ENCODE measurements at regions not wholly inside any gene's neighbourhood (a gene's known extent, or its start where the extent isn't known, plus 50 kb on each side); places are given as distances from the start of the nearest gene placed in this dataset.

- H3K14ac ChIP-seq (ENCODE audit: low read length in 2 of 2), result no peak overlapping the region
- no peaks in the 10 kb centered on the region for H3K4me1 ChIP-seq (ENCODE audit: control insufficient read depth, insufficient read depth, low read depth, low read length)
- no peak overlapping the region for H4K8ac ChIP-seq (ENCODE audit: low read length)
- H4K91ac ChIP-seq (ENCODE audit: low read length), result no peak overlapping the region
- H3K27me3 ChIP-seq (ENCODE audit: control insufficient read depth in 1 of 2, insufficient read depth in 1 of 2, low read length in 2 of 2), result no peaks in the 10 kb centered on the region
- no peak overlapping the region for H3K23ac ChIP-seq (ENCODE audit: low read length in 2 of 2)
- no peak overlapping the region for H3K4me2 ChIP-seq (ENCODE audit: low read length, poor library complexity, severe bottlenecking)
- H3K36me3 ChIP-seq (ENCODE audit: control insufficient read depth in 1 of 2, insufficient read depth in 2 of 2, low read depth in 1 of 2, low read length in 2 of 2), result no peaks in the 10 kb centered on the region
- peaks cover 37% of the 10 kb centered on the region for H3K9me3 ChIP-seq (ENCODE audit: control insufficient read depth, low read length)
- 83% methylated on average over 2 of the region's 2 CpGs for WGBS
- H3K27ac ChIP-seq (ENCODE audit: low read length, poor library complexity, severe bottlenecking), result no peak overlapping the region
- no peak overlapping the region for H3K18ac ChIP-seq (ENCODE audit: low read depth in 1 of 2, low read length in 2 of 2)
- no peak overlapping the region for H2AK5ac ChIP-seq (ENCODE audit: low read length, severe bottlenecking)
- H2BK12ac ChIP-seq (ENCODE audit: low read length in 2 of 2), result no peak overlapping the region
- H2BK5ac ChIP-seq (ENCODE audit: low read depth, low read length, poor library complexity, severe bottlenecking), result no peak overlapping the region
- DNase-seq, result no peak
- H2BK120ac ChIP-seq (ENCODE audit: low read depth, low read length), result no peak overlapping the region
- no peaks in the 10 kb centered on the region for H3K79me1 ChIP-seq (replicated peaks; ENCODE audit: low read length, poor library complexity, severe bottlenecking)
- H2AFZ ChIP-seq (ENCODE audit: low read depth, low read length), result no peak overlapping the region
- no peak overlapping the region for H3K9ac ChIP-seq (ENCODE audit: low read length)
- no peak overlapping the region for H3K4me3 ChIP-seq (ENCODE audit: insufficient read depth in 1 of 2, low read depth in 1 of 2, low read length in 2 of 2)
- H2BK15ac ChIP-seq (ENCODE audit: low read depth, poor library complexity, severe bottlenecking), result no peak overlapping the region
- H3K4ac ChIP-seq (ENCODE audit: low read depth in 1 of 2, low read length in 2 of 2), result no peak overlapping the region
Observed at GRCh38 chr6:22779062-22779461, 209.7 kb downstream of the HDGFL1 start.

- 70% methylated on average over 4 of the region's 4 CpGs for WGBS
- H3K4me1 ChIP-seq (ENCODE audit: control insufficient read depth, insufficient read depth, low read depth, low read length), result peaks cover 2% of the 10 kb centered on the region
- no peak overlapping the region for H2BK15ac ChIP-seq (ENCODE audit: low read depth, poor library complexity, severe bottlenecking)
- H3K27me3 ChIP-seq (ENCODE audit: control insufficient read depth in 1 of 2, insufficient read depth in 1 of 2, low read length in 2 of 2), result no peaks in the 10 kb centered on the region
- H4K91ac ChIP-seq (ENCODE audit: low read length), result no peak overlapping the region
- no peak for DNase-seq
- H3K14ac ChIP-seq (ENCODE audit: low read length in 2 of 2), result no peak overlapping the region
- H3K4me2 ChIP-seq (ENCODE audit: low read length, poor library complexity, severe bottlenecking), result no peak overlapping the region
- H3K27ac ChIP-seq (ENCODE audit: low read length, poor library complexity, severe bottlenecking), result no peak overlapping the region
- peaks cover 15% of the 10 kb centered on the region for H3K9me3 ChIP-seq (ENCODE audit: control insufficient read depth, low read length)
- no peak overlapping the region for H3K23ac ChIP-seq (ENCODE audit: low read length in 2 of 2)
- H3K4ac ChIP-seq (ENCODE audit: low read depth in 1 of 2, low read length in 2 of 2), result no peak overlapping the region
- no peaks in the 10 kb centered on the region for H3K79me1 ChIP-seq (replicated peaks; ENCODE audit: low read length, poor library complexity, severe bottlenecking)
- H3K4me3 ChIP-seq (ENCODE audit: insufficient read depth in 1 of 2, low read depth in 1 of 2, low read length in 2 of 2), result no peak overlapping the region
- H2BK5ac ChIP-seq (ENCODE audit: low read depth, low read length, poor library complexity, severe bottlenecking), result no peak overlapping the region
- H2BK120ac ChIP-seq (ENCODE audit: low read depth, low read length), result no peak overlapping the region
- H3K18ac ChIP-seq (ENCODE audit: low read depth in 1 of 2, low read length in 2 of 2), result no peak overlapping the region
- H3K9ac ChIP-seq (ENCODE audit: low read length), result no peak overlapping the region
- no peaks in the 10 kb centered on the region for H3K36me3 ChIP-seq (ENCODE audit: control insufficient read depth in 1 of 2, insufficient read depth in 2 of 2, low read depth in 1 of 2, low read length in 2 of 2)
- no peak overlapping the region for H2BK12ac ChIP-seq (ENCODE audit: low read length in 2 of 2)
- H2AFZ ChIP-seq (ENCODE audit: low read depth, low read length), result no peak overlapping the region
- H2AK5ac ChIP-seq (ENCODE audit: low read length, severe bottlenecking), result no peak overlapping the region
- no peak overlapping the region for H4K8ac ChIP-seq (ENCODE audit: low read length)
Observed at GRCh38 chr6:22783931-22784330, 214.6 kb downstream of the HDGFL1 start.

- Histone ChIP-seq H4K91ac (ENCODE audit: low read length) (no peak overlapping the region), H3K27ac (ENCODE audit: low read length, poor library complexity, severe bottlenecking) (no peak overlapping the region), H3K9ac (ENCODE audit: low read length) (no peak overlapping the region), H3K27me3 (ENCODE audit: control insufficient read depth in 1 of 2, insufficient read depth in 1 of 2, low read length in 2 of 2) (no peaks in the 10 kb centered on the region), H3K23ac (ENCODE audit: low read length in 2 of 2) (no peak overlapping the region), H2BK12ac (ENCODE audit: low read length in 2 of 2) (no peak overlapping the region), H3K36me3 (ENCODE audit: control insufficient read depth in 1 of 2, insufficient read depth in 2 of 2, low read depth in 1 of 2, low read length in 2 of 2) (no peaks in the 10 kb centered on the region), H3K79me1 (replicated peaks; ENCODE audit: low read length, poor library complexity, severe bottlenecking) (no peaks in the 10 kb centered on the region), H3K14ac (ENCODE audit: low read length in 2 of 2) (no peak overlapping the region), H2AFZ (ENCODE audit: low read depth, low read length) (peak overlapping the region; percentile 81), H2BK5ac (ENCODE audit: low read depth, low read length, poor library complexity, severe bottlenecking) (no peak overlapping the region), H2AK5ac (ENCODE audit: low read length, severe bottlenecking) (no peak overlapping the region), H4K8ac (ENCODE audit: low read length) (no peak overlapping the region), H3K4me1 (ENCODE audit: control insufficient read depth, insufficient read depth, low read depth, low read length) (peaks cover 2% of the 10 kb centered on the region), H2BK120ac (ENCODE audit: low read depth, low read length) (no peak overlapping the region), H3K4me2 (ENCODE audit: low read length, poor library complexity, severe bottlenecking) (no peak overlapping the region), H2BK15ac (ENCODE audit: low read depth, poor library complexity, severe bottlenecking) (no peak overlapping the region), H3K9me3 (ENCODE audit: control insufficient read depth, low read length) (peaks cover 10% of the 10 kb centered on the region), H3K4ac (ENCODE audit: low read depth in 1 of 2, low read length in 2 of 2) (no peak overlapping the region), H3K4me3 (ENCODE audit: insufficient read depth in 1 of 2, low read depth in 1 of 2, low read length in 2 of 2) (no peak overlapping the region), H3K18ac (ENCODE audit: low read depth in 1 of 2, low read length in 2 of 2) (peak overlapping the region in 1 of 2 experiments; percentile 57)
- WGBS, result 91% methylated on average over 8 of the region's 12 CpGs
- DNase-seq, result no peak
Observed at GRCh38 chr6:22784601-22785410, 215.4 kb downstream of the HDGFL1 start.

GRCh38 chr6:22788038-22788437, 218.7 kb downstream of the HDGFL1 start:
- H3K4me3 ChIP-seq (ENCODE audit: insufficient read depth in 1 of 2, low read depth in 1 of 2, low read length in 2 of 2), result no peak overlapping the region
- no peaks in the 10 kb centered on the region for H3K27me3 ChIP-seq (ENCODE audit: control insufficient read depth in 1 of 2, insufficient read depth in 1 of 2, low read length in 2 of 2)
- H3K27ac ChIP-seq (ENCODE audit: low read length, poor library complexity, severe bottlenecking), result no peak overlapping the region
- H2BK12ac ChIP-seq (ENCODE audit: low read length in 2 of 2), result no peak overlapping the region
- no peak overlapping the region for H3K4me2 ChIP-seq (ENCODE audit: low read length, poor library complexity, severe bottlenecking)
- no peak overlapping the region for H3K18ac ChIP-seq (ENCODE audit: low read depth in 1 of 2, low read length in 2 of 2)
- H3K14ac ChIP-seq (ENCODE audit: low read length in 2 of 2), result no peak overlapping the region
- H3K23ac ChIP-seq (ENCODE audit: low read length in 2 of 2), result no peak overlapping the region
- H4K91ac ChIP-seq (ENCODE audit: low read length), result no peak overlapping the region
- H3K9ac ChIP-seq (ENCODE audit: low read length), result no peak overlapping the region
- H3K4me1 ChIP-seq (ENCODE audit: control insufficient read depth, insufficient read depth, low read depth, low read length), result peaks cover 2% of the 10 kb centered on the region
- no peak for DNase-seq
- H3K9me3 ChIP-seq (ENCODE audit: control insufficient read depth, low read length), result peaks cover 7% of the 10 kb centered on the region
- no peak overlapping the region for H2BK15ac ChIP-seq (ENCODE audit: low read depth, poor library complexity, severe bottlenecking)
- no peaks in the 10 kb centered on the region for H3K36me3 ChIP-seq (ENCODE audit: control insufficient read depth in 1 of 2, insufficient read depth in 2 of 2, low read depth in 1 of 2, low read length in 2 of 2)
- no peak overlapping the region for H2BK120ac ChIP-seq (ENCODE audit: low read depth, low read length)
- no peak overlapping the region for H2AFZ ChIP-seq (ENCODE audit: low read depth, low read length)
- WGBS, result 89% methylated on average over 6 of the region's 7 CpGs
- H3K4ac ChIP-seq (ENCODE audit: low read depth in 1 of 2, low read length in 2 of 2), result no peak overlapping the region
- no peak overlapping the region for H2BK5ac ChIP-seq (ENCODE audit: low read depth, low read length, poor library complexity, severe bottlenecking)
- no peak overlapping the region for H4K8ac ChIP-seq (ENCODE audit: low read length)
- no peaks in the 10 kb centered on the region for H3K79me1 ChIP-seq (replicated peaks; ENCODE audit: low read length, poor library complexity, severe bottlenecking)
- H2AK5ac ChIP-seq (ENCODE audit: low read length, severe bottlenecking), result no peak overlapping the region
